Stimulated activated memory B cell treated with anti-CD40 and anti-IgM and Interleukin-4, amounts not matched to agents 10 μg/mL and 1 μg/mL and 100 μg/mL, for 72 hours (primary cell): ENCODE measurements at regions not wholly inside any gene's neighbourhood (a gene's known extent, or its start where the extent isn't known, plus 50 kb on each side); places are given as distances from the start of the nearest gene placed in this dataset.

Experiments used
- ATAC-seq: fragments of 150-1000 bp; cut with Tn5 transposase; 2 replicates; pipeline ENCODE4 v1.10.0; 2021
- H3K27ac Mint-ChIP-seq: one replicate; pipeline ENCODE4 v1.8.0; 2022; ENCODE audit warnings: mild to moderate bottlenecking, mixed read lengths
- H3K27me3 Mint-ChIP-seq: one replicate; pipeline ENCODE4 v1.8.0; 2022; ENCODE audit warnings: mixed read lengths
- H3K36me3 Mint-ChIP-seq: one replicate; pipeline ENCODE4 v1.8.0; 2022; ENCODE audit warnings: mixed read lengths
- H3K4me1 Mint-ChIP-seq: one replicate; pipeline ENCODE4 v1.8.0; 2022; ENCODE audit warnings: mixed read lengths
- H3K4me3 Mint-ChIP-seq: one replicate; pipeline ENCODE4 v1.8.0; 2022; ENCODE audit warnings: mild to moderate bottlenecking, moderate library complexity, mixed read lengths
- H3K9me3 Mint-ChIP-seq: one replicate; pipeline ENCODE4 v1.8.0; 2022; ENCODE audit warnings: mixed read lengths

DNA sequence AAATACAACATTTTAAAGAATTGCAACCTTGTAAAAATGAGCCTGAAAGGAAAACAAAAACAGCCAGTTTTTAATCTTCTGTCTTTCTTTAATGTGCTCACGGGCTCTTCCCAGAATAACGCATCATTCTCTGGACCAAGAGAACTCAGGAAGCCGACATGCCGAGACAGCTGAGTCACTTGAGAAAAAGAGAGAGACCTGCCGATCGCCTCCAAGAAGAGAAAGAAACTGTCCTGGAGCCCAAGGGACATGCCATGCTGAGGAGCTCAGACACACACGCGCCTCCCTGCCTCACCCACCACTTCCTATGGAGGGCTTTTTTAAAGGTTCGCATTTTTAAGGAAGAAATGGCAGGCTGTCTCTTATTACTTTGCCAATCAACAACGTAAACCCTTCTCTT is 176.4 kb downstream of the ZNF281 start:
- H3K4me3 Mint-ChIP-seq = no peak overlapping the region
- H3K36me3 Mint-ChIP-seq = no peaks in the 10 kb centered on the region
- no peaks in the 10 kb centered on the region for H3K9me3 Mint-ChIP-seq
- H3K27me3 Mint-ChIP-seq = peaks cover 50% of the 10 kb centered on the region
- H3K4me1 Mint-ChIP-seq = no peaks in the 10 kb centered on the region
- H3K27ac Mint-ChIP-seq = no peak overlapping the region
- no peak for ATAC-seq

DNA sequence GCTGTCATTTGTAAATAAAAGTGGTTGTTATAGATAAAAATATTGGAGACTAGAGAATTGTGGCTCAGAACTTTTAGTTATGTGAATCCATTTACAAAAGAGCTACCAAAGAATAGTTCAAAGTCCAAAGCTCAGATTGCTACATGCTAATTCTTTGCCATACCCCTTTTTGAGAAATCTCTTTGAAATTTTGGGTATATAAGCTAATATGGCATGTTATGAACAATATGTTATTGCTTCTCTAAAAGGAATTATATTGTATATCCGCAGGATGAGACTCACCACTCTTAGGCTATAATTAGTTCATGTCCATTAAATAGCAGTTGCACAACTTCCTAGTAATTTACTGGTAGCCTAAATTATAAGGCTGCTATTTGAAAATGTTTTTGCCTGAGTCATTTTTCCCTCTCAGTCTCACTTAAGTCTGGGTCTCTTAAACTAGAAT is 178.0 kb downstream of the ZNF281 start:
- Mint-ChIP-seq H3K9me3 (no peaks in the 10 kb centered on the region), H3K4me3 (no peak overlapping the region), H3K27me3 (peaks cover 43% of the 10 kb centered on the region), H3K4me1 (peaks cover 2% of the 10 kb centered on the region), H3K27ac (no peak overlapping the region), H3K36me3 (no peaks in the 10 kb centered on the region)
- ATAC-seq = no peak

DNA sequence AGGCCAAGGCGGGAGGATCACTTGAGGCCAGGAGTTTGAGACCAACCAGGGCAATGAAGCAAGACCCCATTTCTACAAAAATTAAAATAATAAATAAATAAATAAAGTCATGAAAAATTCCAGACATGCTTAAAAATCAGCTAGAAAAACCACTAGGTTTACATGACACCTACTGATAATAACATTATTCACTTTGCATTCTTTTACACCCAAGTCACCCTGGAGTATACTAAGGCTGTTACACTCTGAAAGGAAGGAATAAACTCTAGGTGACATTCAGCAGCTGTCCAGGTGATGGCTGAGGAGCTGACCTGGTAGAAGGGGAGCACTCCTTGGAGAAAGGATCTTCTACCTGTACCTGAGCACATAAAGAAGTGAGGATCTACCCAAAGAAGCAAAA is 179.2 kb downstream of the ZNF281 start:
- no peak for ATAC-seq
- Mint-ChIP-seq H3K27ac (no peak overlapping the region), H3K4me3 (no peak overlapping the region), H3K27me3 (peaks cover 41% of the 10 kb centered on the region), H3K9me3 (no peaks in the 10 kb centered on the region), H3K36me3 (no peaks in the 10 kb centered on the region), H3K4me1 (peaks cover 13% of the 10 kb centered on the region)

GRCh38 chr1:200228486-200228885 is 181.3 kb downstream of the ZNF281 start:
- no peaks in the 10 kb centered on the region for H3K9me3 Mint-ChIP-seq
- peaks cover 34% of the 10 kb centered on the region for H3K27me3 Mint-ChIP-seq
- no peak overlapping the region for H3K27ac Mint-ChIP-seq
- no peak overlapping the region for H3K4me3 Mint-ChIP-seq
- peaks cover 13% of the 10 kb centered on the region for H3K4me1 Mint-ChIP-seq
- ATAC-seq = no peak
- H3K36me3 Mint-ChIP-seq = peaks cover 6% of the 10 kb centered on the region

GRCh38 chr1:200228081-200228480 is 181.8 kb downstream of the ZNF281 start:
- H3K4me1 Mint-ChIP-seq = peaks cover 13% of the 10 kb centered on the region
- H3K4me3 Mint-ChIP-seq = no peak overlapping the region
- peaks cover 6% of the 10 kb centered on the region for H3K36me3 Mint-ChIP-seq
- no peak overlapping the region for H3K27ac Mint-ChIP-seq
- peaks cover 36% of the 10 kb centered on the region for H3K27me3 Mint-ChIP-seq
- no peak for ATAC-seq
- no peaks in the 10 kb centered on the region for H3K9me3 Mint-ChIP-seq
